GM12878 (cell line): ENCODE measurements at regions not wholly inside any gene's neighbourhood (a gene's known extent, or its start where the extent isn't known, plus 50 kb on each side); places are given as distances from the start of the nearest gene placed in this dataset.

Experiments used
- ATAC-seq: fragments of 200-7000 bp; cut with Tn5 transposase; 3 replicates; pipeline ENCODE4 v1.9.1; 2020; ENCODE audit warnings: mild to moderate bottlenecking, moderate library complexity
- BruUV-seq: library from RNA; stranded (reverse); fragments of 400-500 nt; replicated peaks from 2 replicates; lab custom pipeline; 2021; lab: Mats Ljungman, UMichigan
- CTCF ChIA-PET: fragments of 300-600 bp; sonication (Branson Sonifier 250); formaldehyde crosslinking; extraction: SDS; loops from one replicate; lab custom pipeline; 2021; ENCODE audit warnings: inconsistent platforms; lab: Yijun Ruan, JAX
- POLR2A ChIA-PET: fragments of 350-600 bp; formaldehyde crosslinking; extraction: SDS; loops from one replicate; lab custom pipeline; 2021; ENCODE audit warnings: inconsistent platforms; lab: Charles Lee
- RAD21 ChIA-PET: fragments of 300-600 bp; sonication (Branson Sonifier 250); formaldehyde crosslinking; loops from one replicate; lab custom pipeline; 2023; ENCODE audit warnings: antibody characterized with exemption; ENCODE audit not compliant: unreplicated experiment; lab: Charles Lee
- SMC1A ChIA-PET: fragments of 300-600 bp; sonication (Branson Sonifier 250); formaldehyde crosslinking; loops from one replicate; lab custom pipeline; 2023; ENCODE audit not compliant: unreplicated experiment, uncharacterized antibody; lab: Charles Lee
- DNase-seq: peaks from one replicate; pipeline ENCODE4 v3.0.0-alpha.2; 2011; ENCODE audit warnings: low read depth, low spot score
- FAIRE-seq: peaks from 3 replicates; lab custom pipeline; 2011; peaks lifted over from hg19 to GRCh38; lab: Jason Lieb, UNC
- H2AFZ ChIP-seq: 2 replicates; pipeline ENCODE4 v1.6.0; 2011; ENCODE audit warnings: low read depth, low read length, control low read depth; ENCODE audit not compliant: control insufficient read depth
- H3K27ac ChIP-seq: 2 replicates; pipeline ENCODE4 v1.5.1; 2011; ENCODE audit warnings: control low read depth; ENCODE audit not compliant: control insufficient read depth, insufficient read depth
- H3K27me3 ChIP-seq, 2 experiments: replicated peaks in 1 of 2; 2 replicates each; pipeline versions ENCODE4 v1.6.0 to v1.6.1; 2011; ENCODE audit warnings: low read length in 1 of 2; ENCODE audit not compliant: control insufficient read depth in 2 of 2, insufficient read depth in 2 of 2
- H3K36me3 ChIP-seq, 2 experiments: 2 replicates each; pipeline ENCODE4 v1.5.1; 2011; ENCODE audit warnings: low read length in 1 of 2; ENCODE audit not compliant: control insufficient read depth in 2 of 2, insufficient read depth in 2 of 2
- H3K4me1 ChIP-seq: 2 replicates; pipeline ENCODE4 v1.6.1; 2011; ENCODE audit warnings: mild to moderate bottlenecking, low read length, moderate library complexity, mixed read lengths; ENCODE audit not compliant: control insufficient read depth, insufficient read depth
- H3K4me2 ChIP-seq: 2 replicates; pipeline ENCODE4 v1.6.0; 2011; ENCODE audit warnings: control low read depth; ENCODE audit not compliant: control insufficient read depth, insufficient read depth
- H3K4me3 ChIP-seq: fragments of 200-600 bp; sonication (generic); 2 replicates; pipeline ENCODE4 v1.5.1; 2016
- H3K79me2 ChIP-seq: 2 replicates; pipeline ENCODE4 v1.6.0; 2011; ENCODE audit warnings: low read length; ENCODE audit not compliant: control insufficient read depth, insufficient read depth
- H3K9ac ChIP-seq: 2 replicates; pipeline ENCODE4 v1.8.0; 2011; ENCODE audit warnings: low read length, control low read depth, mixed read lengths; ENCODE audit not compliant: control insufficient read depth, insufficient read depth
- H3K9me3 ChIP-seq: replicated peaks from 3 replicates; pipeline ENCODE4 v1.5.1; 2011; ENCODE audit warnings: mild to moderate bottlenecking, low read length; ENCODE audit not compliant: control insufficient read depth, insufficient read depth
- H4K20me1 ChIP-seq: 2 replicates; pipeline ENCODE4 v1.6.0; 2011; ENCODE audit not compliant: control insufficient read depth, insufficient read depth
- ATF7 ChIP-seq: fragments of 450-650 bp; IDR thresholded peaks from 2 replicates; pipeline ENCODE4 v1.6.1; 2016; ENCODE audit warnings: low read depth, mild to moderate bottlenecking
- BHLHE40 ChIP-seq, 2 experiments: fragments of 450-650 bp in 1 of 2; IDR thresholded peaks; 2 replicates each; pipeline ENCODE4 v1.6.1; 2011 to 2017; ENCODE audit warnings: low read depth in 2 of 2, borderline replicate concordance in 1 of 2, improper control_type of control experiment in 1 of 2, low read length in 1 of 2, mild to moderate bottlenecking in 1 of 2
- CREM ChIP-seq: IDR thresholded peaks from 2 replicates; pipeline ENCODE4 v1.6.1; 2014; ENCODE audit warnings: antibody characterized with exemption, low read depth
- DPF2 ChIP-seq: fragments of 450-650 bp; IDR thresholded peaks from 2 replicates; pipeline ENCODE4 v1.6.1; 2017; ENCODE audit warnings: mild to moderate bottlenecking
- EP300 ChIP-seq, 2 experiments: fragments of 150-350 bp in 1 of 2; IDR thresholded peaks; 2 replicates each; pipeline ENCODE4 v1.6.1; 2011 to 2012; ENCODE audit warnings: low read depth in 2 of 2, low read length in 2 of 2, borderline replicate concordance in 1 of 2, improper control_type of control experiment in 1 of 2, inconsistent platforms in 1 of 2; ENCODE audit not compliant: control insufficient read depth in 1 of 2
- FOS ChIP-seq: IDR thresholded peaks from 3 replicates; pipeline ENCODE4 v1.6.1; 2011; ENCODE audit warnings: borderline replicate concordance; ENCODE audit not compliant: insufficient read length; ENCODE audit errors: extremely low read depth
- IKZF1 ChIP-seq: fragments of 450-650 bp; conservative IDR thresholded peaks from 2 replicates; pipeline ENCODE4 v1.6.1; 2017; ENCODE audit warnings: antibody characterized with exemption, mild to moderate bottlenecking
- IKZF2 ChIP-seq, 2 experiments: fragments of 450-650 bp; IDR thresholded peaks; 2 replicates each; pipeline ENCODE4 v1.6.1; 2017; ENCODE audit warnings: mild to moderate bottlenecking in 2 of 2, moderate library complexity in 2 of 2
- MTA2 ChIP-seq: fragments of 450-650 bp; IDR thresholded peaks from 2 replicates; pipeline ENCODE4 v1.6.1; 2016; ENCODE audit warnings: low read depth, mild to moderate bottlenecking, moderate library complexity
- PAX5 ChIP-seq: IDR thresholded peaks from 2 replicates; pipeline ENCODE4 v1.6.1; 2011; ENCODE audit warnings: low read depth, low read length, borderline replicate concordance
- PKNOX1 ChIP-seq: fragments of 450-650 bp; IDR thresholded peaks from 2 replicates; pipeline ENCODE4 v1.6.1; 2016; ENCODE audit warnings: mild to moderate bottlenecking
- RAD21 ChIP-seq: IDR thresholded peaks from 2 replicates; pipeline ENCODE4 v1.6.1; 2011; ENCODE audit warnings: mild to moderate bottlenecking, low read depth, low read length, moderate library complexity; ENCODE audit not compliant: insufficient read depth
- RUNX3 ChIP-seq: IDR thresholded peaks from 2 replicates; pipeline ENCODE4 v1.6.1; 2012; ENCODE audit warnings: low read length, inconsistent platforms
- SIN3A ChIP-seq: IDR thresholded peaks from 2 replicates; pipeline ENCODE4 v1.6.1; 2012; ENCODE audit warnings: low read depth, low read length, improper control_type of control experiment
- ZNF217 ChIP-seq: fragments of 450-650 bp; IDR thresholded peaks from 2 replicates; pipeline ENCODE4 v1.6.1; 2017; ENCODE audit warnings: antibody characterized with exemption, mild to moderate bottlenecking
- ZNF384 ChIP-seq: IDR thresholded peaks from 2 replicates; pipeline ENCODE4 v1.6.1; 2012; ENCODE audit warnings: low read depth, mild to moderate bottlenecking, low read length, improper control_type of control experiment, borderline replicate concordance
- WGBS: methylation state at CpG from one replicate; pipeline ENCODE4 v1.1.6; 2016; ENCODE audit warnings: low lambda C conversion rate; ENCODE audit not compliant: insufficient replicate concordance, insufficient coverage; ENCODE audit errors: missing lambda C conversion rate; 5-methylcytosine and 5-hydroxymethylcytosine counted together
- in situ Hi-C: fragments of 300-500 bp; cut with MboI; formaldehyde crosslinking; loops from 9 replicates; pipeline ENCODE4 v1.14.3; 2018; ENCODE audit warnings: mixed read lengths
- intact Hi-C: fragments of 100-400 bp; cut with micrococcal nuclease; formaldehyde crosslinking; loops from one replicate; pipeline ENCODE4 v1.14.2; 2022; ENCODE audit not compliant: unreplicated experiment
- TF ChIP-seq, protein P1 (sequence below): fragments of 450-650 bp; IDR thresholded peaks from 2 replicates; pipeline ENCODE4 v1.6.1; 2017; ENCODE audit warnings: low read depth, mild to moderate bottlenecking, moderate library complexity

- Histone ChIP-seq H4K20me1 (no peaks in the 10 kb centered on the region), H3K4me2 (no peak overlapping the region), H3K27ac (no peak overlapping the region), H3K4me1 (no peaks in the 10 kb centered on the region), H2AFZ (no peak overlapping the region), H3K79me2 (no peaks in the 10 kb centered on the region), H3K36me3 (no peaks in the 10 kb centered on the region), H3K27me3 (no peaks in the 10 kb centered on the region), H3K4me3 (no peak overlapping the region), H3K9ac (no peak overlapping the region), H3K9me3 (no peaks in the 10 kb centered on the region)
- CTCF ChIA-PET: interaction anchor here (0.8 to 1.0 kb wide), 2 partner anchors 18 to 54 kb away, joined by 4 read pairs; no protein-coding TSS in a partner anchor
- POLR2A ChIA-PET: no interaction called here
- peak; percentile 71 for TF ChIP-seq ATF7
- TF ChIP-seq ZNF384: peak; percentile 88
- no peak for TF ChIP-seq SIN3A
- no peak for TF ChIP-seq RAD21
- TF ChIP-seq PKNOX1: peak; percentile 61
- TF ChIP-seq PAX5: peak; percentile 95
- peak; percentile 79 for TF ChIP-seq MTA2
- TF ChIP-seq, protein P1, sequence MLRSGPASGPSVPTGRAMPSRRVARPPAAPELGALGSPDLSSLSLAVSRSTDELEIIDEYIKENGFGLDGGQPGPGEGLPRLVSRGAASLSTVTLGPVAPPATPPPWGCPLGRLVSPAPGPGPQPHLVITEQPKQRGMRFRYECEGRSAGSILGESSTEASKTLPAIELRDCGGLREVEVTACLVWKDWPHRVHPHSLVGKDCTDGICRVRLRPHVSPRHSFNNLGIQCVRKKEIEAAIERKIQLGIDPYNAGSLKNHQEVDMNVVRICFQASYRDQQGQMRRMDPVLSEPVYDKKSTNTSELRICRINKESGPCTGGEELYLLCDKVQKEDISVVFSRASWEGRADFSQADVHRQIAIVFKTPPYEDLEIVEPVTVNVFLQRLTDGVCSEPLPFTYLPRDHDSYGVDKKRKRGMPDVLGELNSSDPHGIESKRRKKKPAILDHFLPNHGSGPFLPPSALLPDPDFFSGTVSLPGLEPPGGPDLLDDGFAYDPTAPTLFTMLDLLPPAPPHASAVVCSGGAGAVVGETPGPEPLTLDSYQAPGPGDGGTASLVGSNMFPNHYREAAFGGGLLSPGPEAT: peak; percentile 35; the same call in 1 of the 2 replicates
- TF ChIP-seq ZNF217: no peak
- TF ChIP-seq BHLHE40 (IDR thresholded peaks at IDR 0.05; ENCODE audit: borderline replicate concordance in 1 of 2, low read depth in 2 of 2, low read length in 1 of 2): peak in 1 of 2 experiments; percentile 29; a peak in 1 of 4 replicates
- peak in 1 of 2 experiments; percentile 73; a peak in 1 of 4 replicates for TF ChIP-seq EP300 (IDR thresholded peaks at IDR 0.05; ENCODE audit: borderline replicate concordance in 1 of 2, control insufficient read depth in 1 of 2, low read depth in 2 of 2, low read length in 2 of 2)
- TF ChIP-seq IKZF1: peak; percentile 55; the same call in 1 of the 2 replicates
- 0 out of 2 replicates have a peak, but pooled peaks have one; percentile 17 for TF ChIP-seq CREM
- TF ChIP-seq IKZF2 (IDR thresholded peaks at IDR 0.05): peak; percentile 79 to 85
- TF ChIP-seq FOS: no peak
- TF ChIP-seq DPF2: peak; percentile 28; the same call in 1 of the 2 replicates
- TF ChIP-seq RUNX3: peak; percentile 78
- SMC1A ChIA-PET: interaction anchor here (1.2 kb wide), 1 partner anchor 19 kb away, joined by 6 read pairs; no protein-coding TSS in a partner anchor
- DNase-seq (peak; percentile 48), FAIRE-seq (peak; percentile 44), ATAC-seq (peak; percentile 94)
- WGBS: 25% methylated on average over 5 of the region's 5 CpGs
- BruUV-seq: no TSS peak
- in situ Hi-C loops (no loop called here), intact Hi-C loops (loop anchor here (2.0 kb wide), 1 partner anchor 16 kb away; no protein-coding TSS in a partner anchor)
- RAD21 ChIA-PET: interaction anchor here (0.8 to 1.0 kb wide), 3 partner anchors 14 to 54 kb away, joined by 3 read pairs; no protein-coding TSS in a partner anchor
These were observed 239.9 kb downstream of the MTX2 start for GRCh38 chr2:176508984-176509740.
